Retina (tissue), 1 donor: ENCODE measurements at regions not wholly inside any gene's neighbourhood (a gene's known extent, or its start where the extent isn't known, plus 50 kb on each side); places are given as distances from the start of the nearest gene placed in this dataset.
A peak's percentile ranks its signal among the peaks of the same experiment; 100 is the strongest.
"Not testable (repeated sequence)": the region's sequence is repeated elsewhere in the genome, so short reads cannot be mapped to it uniquely, and the experiment has no call there.

Source experiments
- DNase-seq: peaks from one replicate; pipeline ENCODE4 v3.0.0-alpha.2; 2016

- no peak for DNase-seq
These were observed 106.4 kb downstream of the BRD1 start for GRCh38 chr22:49721211-49721763.

- no peak for DNase-seq
These were observed 107.3 kb downstream of the BRD1 start for GRCh38 chr22:49720279-49720959.

GRCh38 chr22:49719046-49719445, 108.6 kb downstream of the BRD1 start:
- DNase-seq = no peak

- DNase-seq = no peak
These were observed 109.3 kb downstream of the BRD1 start for GRCh38 chr22:49718396-49718795.

- DNase-seq = no peak
These were observed 110.3 kb downstream of the BRD1 start for GRCh38 chr22:49717322-49717919.

- DNase-seq = no peak
These were observed 111.2 kb downstream of the BRD1 start for GRCh38 chr22:49716441-49716840.

GRCh38 chr22:49715450-49715849, 112.2 kb downstream of the BRD1 start:
- no peak for DNase-seq

GRCh38 chr22:49713003-49713402, 114.7 kb downstream of the BRD1 start:
- DNase-seq = no peak

GRCh38 chr22:49712195-49712791, 115.4 kb downstream of the BRD1 start:
- DNase-seq = peak; percentile 52

- DNase-seq = no peak
These were observed 116.9 kb downstream of the BRD1 start for GRCh38 chr22:49710746-49711145.

GRCh38 chr22:49709464-49709863, 118.2 kb downstream of the BRD1 start:
- no peak for DNase-seq

GRCh38 chr22:49705972-49706352, 121.7 kb downstream of the BRD1 start:
- DNase-seq = no peak

- no peak for DNase-seq
These were observed 122.3 kb downstream of the BRD1 start for GRCh38 chr22:49705216-49705971.

- DNase-seq = no peak
These were observed 123.1 kb downstream of the BRD1 start for GRCh38 chr22:49704345-49705215.

GRCh38 chr22:49703990-49704344, 123.7 kb downstream of the BRD1 start:
- DNase-seq = no peak

- no peak for DNase-seq
These were observed 124.2 kb downstream of the BRD1 start for GRCh38 chr22:49703505-49703904.

GRCh38 chr22:49702068-49702397, 125.6 kb downstream of the BRD1 start:
- no peak for DNase-seq

GRCh38 chr22:49701380-49702067, 126.1 kb downstream of the BRD1 start:
- DNase-seq = no peak

GRCh38 chr22:49699928-49700498, 127.7 kb downstream of the BRD1 start:
- no peak for DNase-seq

- DNase-seq = no peak
These were observed 128.2 kb downstream of the BRD1 start for GRCh38 chr22:49699476-49699875.

- not testable (repeated sequence) for DNase-seq
These were observed 129.1 kb downstream of the BRD1 start for GRCh38 chr22:49698616-49699015.

GRCh38 chr22:49697047-49697446, 130.6 kb downstream of the BRD1 start:
- DNase-seq = no peak
